ENCODE measurements at regions not wholly inside any gene's neighbourhood (a gene's known extent, or its start where the extent isn't known, plus 50 kb on each side); places are given as distances from the start of the nearest gene placed in this dataset.
"Not testable (repeated sequence)": the region's sequence is repeated elsewhere in the genome, so short reads cannot be mapped to it uniquely, and the experiment has no call there.

GRCh38 chr17:54404259-54404658 is 496.4 kb upstream of the TOM1L1 start:
- DNase-seq (ENCODE audit: low read depth, low spot score) = no peak
- in situ Hi-C loops (cut with HindIII; ENCODE audit: low pct_unique_long_range_greater_than_20kb, low sequenced_read_pairs) = no loop called here

GRCh38 chr17:54405826-54406225 is 494.8 kb upstream of the TOM1L1 start:
- in situ Hi-C loops (cut with HindIII; ENCODE audit: low pct_unique_long_range_greater_than_20kb, low sequenced_read_pairs) = no loop called here
- no peak for DNase-seq (ENCODE audit: low read depth, low spot score)

DNA sequence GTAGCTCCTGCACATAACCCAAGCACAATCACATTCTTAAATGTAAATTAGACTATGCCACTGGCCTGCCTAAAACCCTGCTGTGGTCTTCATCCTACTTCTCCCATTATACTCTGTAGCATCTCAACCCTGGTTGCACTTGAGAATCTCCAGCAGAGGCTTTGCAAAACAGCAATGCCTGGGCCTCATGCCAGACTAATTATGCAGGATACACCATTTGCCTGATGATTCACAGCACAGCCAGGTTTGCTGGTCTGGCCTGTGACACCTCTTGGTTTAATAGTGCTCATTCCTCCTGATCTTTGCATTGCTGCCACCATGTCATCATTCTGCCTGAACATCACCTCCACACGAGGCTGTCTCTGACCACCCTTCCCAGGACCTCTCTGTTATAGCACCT is 491.9 kb upstream of the TOM1L1 start:
- in situ Hi-C loops (cut with HindIII; ENCODE audit: low pct_unique_long_range_greater_than_20kb, low sequenced_read_pairs) = no loop called here
- no peak for DNase-seq (ENCODE audit: low read depth, low spot score)

DNA sequence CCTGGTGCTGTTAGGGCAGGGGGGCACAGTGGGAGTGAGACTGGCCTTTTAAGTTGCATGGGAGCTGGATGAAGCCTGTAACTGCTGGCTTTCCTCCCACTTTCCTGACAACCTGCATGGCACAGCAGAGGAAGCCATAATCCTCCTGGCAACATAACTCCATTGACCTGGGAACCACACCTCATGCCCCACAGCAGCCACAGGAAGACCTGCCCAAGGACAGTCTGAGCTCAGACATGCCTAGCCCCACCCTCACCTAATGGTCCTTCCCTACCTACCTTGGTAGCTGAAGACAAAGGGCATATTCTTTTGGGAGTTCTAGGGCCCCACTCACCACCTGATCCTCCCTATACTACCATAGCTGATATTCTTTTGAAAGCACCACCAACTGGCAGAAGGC is 482.2 kb upstream of the TOM1L1 start:
- DNase-seq (ENCODE audit: low read depth, low spot score) = no peak
- in situ Hi-C loops (cut with HindIII; ENCODE audit: low pct_unique_long_range_greater_than_20kb, low sequenced_read_pairs) = no loop called here

- in situ Hi-C loops (cut with HindIII; ENCODE audit: low pct_unique_long_range_greater_than_20kb, low sequenced_read_pairs) = no loop called here
- no peak for DNase-seq (ENCODE audit: low read depth, low spot score)
These were observed 475.0 kb upstream of the TOM1L1 start for GRCh38 chr17:54425671-54426070.

GRCh38 chr17:54426296-54426886 is 474.3 kb upstream of the TOM1L1 start:
- in situ Hi-C loops (cut with HindIII; ENCODE audit: low pct_unique_long_range_greater_than_20kb, low sequenced_read_pairs) = no loop called here
- peak; percentile 53 for DNase-seq (ENCODE audit: low read depth, low spot score)

DNA sequence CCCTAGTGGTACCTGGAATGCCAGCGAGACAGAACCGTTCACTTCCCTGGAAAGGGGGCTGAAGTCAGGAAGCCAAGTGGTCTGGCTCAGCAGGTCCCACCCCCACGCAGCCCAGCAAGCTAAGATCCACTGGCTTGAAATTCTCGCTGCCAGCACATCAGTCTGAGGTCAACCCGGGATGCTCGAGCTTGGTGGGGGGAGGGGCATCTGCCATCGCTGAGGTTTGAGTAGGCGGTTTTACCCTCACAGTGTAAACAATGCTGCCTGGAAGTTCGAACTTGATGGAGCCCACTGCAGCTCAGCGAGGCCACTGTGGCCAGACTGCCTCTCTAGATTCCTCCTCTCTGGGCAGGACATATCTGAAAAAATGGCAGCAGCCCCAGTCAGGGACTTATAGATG is 464.7 kb upstream of the TOM1L1 start:
- in situ Hi-C loops (cut with HindIII; ENCODE audit: low pct_unique_long_range_greater_than_20kb, low sequenced_read_pairs) = no loop called here
- no peak for DNase-seq (ENCODE audit: low read depth, low spot score)

DNA sequence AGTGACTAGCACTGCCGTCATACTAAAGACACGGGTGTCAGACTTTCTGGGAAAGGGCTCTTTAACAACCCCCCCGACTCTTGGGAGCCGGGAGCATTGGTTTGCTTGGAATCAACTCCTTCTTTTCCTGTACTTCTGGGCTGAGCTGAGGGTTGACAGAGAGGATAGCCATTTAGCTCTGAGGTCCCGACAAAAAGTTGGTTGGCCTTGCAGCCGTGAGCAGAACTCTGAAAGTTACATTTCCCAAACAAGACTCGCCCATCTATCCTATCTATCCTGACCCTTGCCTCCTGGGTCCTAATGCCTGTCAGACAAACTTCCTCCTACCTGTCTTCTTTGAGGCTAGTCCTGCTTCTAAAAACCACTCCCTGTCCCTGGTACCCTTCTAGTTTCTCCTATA is 460.8 kb upstream of the TOM1L1 start:
- DNase-seq (ENCODE audit: low read depth, low spot score) = no peak
- in situ Hi-C loops (cut with HindIII; ENCODE audit: low pct_unique_long_range_greater_than_20kb, low sequenced_read_pairs) = no loop called here

DNA sequence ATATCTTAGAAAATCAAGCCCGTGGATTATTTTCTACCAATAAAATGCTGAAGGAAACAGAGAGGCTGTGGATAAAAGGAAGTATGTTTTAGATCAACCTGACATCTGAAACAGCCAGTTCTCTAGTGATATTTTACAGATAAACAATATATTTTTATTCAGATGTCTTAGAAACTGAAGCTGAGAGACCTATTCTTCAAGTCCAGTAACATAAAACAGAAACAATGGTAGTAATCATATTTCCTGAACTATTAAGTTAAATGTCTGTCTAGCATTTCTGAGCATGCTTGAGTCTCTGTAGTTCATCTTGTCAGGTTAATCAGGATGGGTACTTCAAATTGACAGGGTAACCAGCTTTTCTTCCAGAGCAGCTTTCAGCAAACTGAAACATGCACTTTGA is 449.6 kb upstream of the TOM1L1 start:
- no peak for DNase-seq (ENCODE audit: low read depth, low spot score)
- in situ Hi-C loops (cut with HindIII; ENCODE audit: low pct_unique_long_range_greater_than_20kb, low sequenced_read_pairs) = no loop called here

DNA sequence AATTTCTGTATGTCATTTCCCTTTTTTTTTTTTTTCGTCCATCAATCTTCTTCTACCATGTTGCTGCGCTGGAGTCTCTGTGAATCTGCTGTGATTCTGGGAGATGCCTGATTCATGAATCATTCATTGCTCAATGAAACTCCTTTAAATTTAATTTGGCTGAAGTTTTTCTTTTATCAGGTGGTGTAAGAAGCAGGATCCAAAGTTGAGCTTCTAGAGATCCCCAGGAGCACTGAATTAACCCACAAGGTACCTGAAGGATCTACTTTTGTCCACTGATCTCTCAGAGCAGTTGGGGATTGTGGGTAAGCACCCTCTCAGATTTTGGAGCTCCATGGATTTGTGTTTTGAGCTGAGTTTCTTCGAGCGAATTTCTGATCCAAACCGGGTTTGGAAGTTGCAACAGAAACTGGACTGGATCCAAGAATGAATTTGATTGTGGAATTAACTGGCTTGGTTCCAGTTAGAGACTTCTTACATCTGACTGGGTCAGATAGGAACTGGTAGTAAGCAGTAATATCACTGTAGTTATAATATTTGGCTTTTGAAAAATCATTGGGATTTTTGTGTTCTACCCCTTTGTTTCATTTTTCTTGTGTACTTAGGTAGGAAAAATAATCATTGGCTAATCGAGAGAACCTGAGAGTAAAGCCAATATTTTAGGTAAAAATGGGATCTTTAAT is 447.8 kb upstream of the TOM1L1 start:
- in situ Hi-C loops (cut with HindIII; ENCODE audit: low pct_unique_long_range_greater_than_20kb, low sequenced_read_pairs) = no loop called here
- no peak for DNase-seq (ENCODE audit: low read depth, low spot score)

- DNase-seq (ENCODE audit: low read depth, low spot score) = no peak
- in situ Hi-C loops (cut with HindIII; ENCODE audit: low pct_unique_long_range_greater_than_20kb, low sequenced_read_pairs) = no loop called here
These were observed 445.3 kb upstream of the TOM1L1 start for GRCh38 chr17:54455251-54455868.

DNA sequence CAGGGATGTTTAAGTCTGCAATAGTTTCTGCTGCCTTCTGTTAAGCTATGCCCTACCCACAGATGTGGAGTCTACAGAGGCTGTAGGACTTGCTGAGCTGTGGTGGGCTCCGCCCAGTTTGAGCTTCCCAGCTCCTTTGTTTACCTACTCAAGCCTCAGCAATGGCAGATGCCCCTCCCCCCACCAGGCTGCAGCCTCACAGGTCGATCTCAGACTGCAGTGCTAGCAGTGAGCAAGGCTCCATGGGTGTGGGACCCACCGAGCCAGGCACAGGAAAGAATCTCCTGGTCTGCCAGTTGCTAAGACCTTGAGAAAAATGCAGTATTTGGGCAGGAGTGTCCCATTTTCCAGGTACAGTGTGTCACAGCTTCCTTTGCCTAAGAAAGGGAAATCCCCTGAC is 435.2 kb upstream of the TOM1L1 start:
- in situ Hi-C loops (cut with HindIII; ENCODE audit: low pct_unique_long_range_greater_than_20kb, low sequenced_read_pairs); DNase-seq (ENCODE audit: low read depth, low spot score): not testable (repeated sequence)

DNA sequence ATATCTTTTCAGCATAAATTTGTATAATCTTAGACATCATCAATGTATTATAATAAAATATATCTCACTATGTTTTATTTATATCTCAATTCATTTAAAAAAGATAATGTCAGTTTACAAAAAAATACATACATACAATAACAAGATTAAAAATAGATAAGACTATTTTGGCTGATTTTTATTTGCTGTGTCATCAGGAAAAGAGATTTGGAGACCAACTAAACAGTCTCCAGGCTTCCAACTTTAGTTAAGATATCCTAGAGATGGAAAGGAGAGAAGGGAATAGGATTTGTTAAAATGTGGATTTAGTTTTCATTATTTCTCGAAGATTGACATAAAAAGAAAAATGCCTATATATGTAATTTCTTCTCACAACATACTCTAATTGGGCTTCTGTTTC is 433.8 kb upstream of the TOM1L1 start:
- in situ Hi-C loops (cut with HindIII; ENCODE audit: low pct_unique_long_range_greater_than_20kb, low sequenced_read_pairs) = no loop called here
- no peak for DNase-seq (ENCODE audit: low read depth, low spot score)

DNA sequence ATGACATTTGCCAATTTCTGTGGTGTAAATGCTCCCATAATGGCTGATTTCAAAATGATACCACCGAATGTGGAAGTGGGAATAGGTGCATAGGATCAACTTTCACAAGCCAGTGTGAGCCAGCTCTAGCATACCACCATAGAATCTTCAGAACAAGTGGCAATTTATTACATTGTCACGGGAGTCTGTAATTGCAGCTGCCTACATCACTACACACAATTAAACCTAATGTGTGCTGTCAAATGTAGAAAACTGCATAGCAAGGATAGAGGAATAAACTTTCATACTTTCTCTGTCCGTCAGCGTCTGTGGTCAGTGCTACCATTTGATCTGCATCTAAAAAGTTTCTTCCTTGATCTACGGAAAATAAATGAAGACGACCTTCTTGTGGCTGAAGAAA is 417.8 kb upstream of the TOM1L1 start:
- in situ Hi-C loops (cut with HindIII; ENCODE audit: low pct_unique_long_range_greater_than_20kb, low sequenced_read_pairs) = no loop called here

GRCh38 chr17:54493691-54494090 is 407.0 kb upstream of the TOM1L1 start:
- in situ Hi-C loops (cut with HindIII; ENCODE audit: low pct_unique_long_range_greater_than_20kb, low sequenced_read_pairs) = no loop called here
- no peak for DNase-seq (ENCODE audit: low read depth, low spot score)

More for the DNA sequence above, 417.8 kb upstream of the TOM1L1 start:
- no peak for DNase-seq (ENCODE audit: low read depth, low spot score)

DNA sequence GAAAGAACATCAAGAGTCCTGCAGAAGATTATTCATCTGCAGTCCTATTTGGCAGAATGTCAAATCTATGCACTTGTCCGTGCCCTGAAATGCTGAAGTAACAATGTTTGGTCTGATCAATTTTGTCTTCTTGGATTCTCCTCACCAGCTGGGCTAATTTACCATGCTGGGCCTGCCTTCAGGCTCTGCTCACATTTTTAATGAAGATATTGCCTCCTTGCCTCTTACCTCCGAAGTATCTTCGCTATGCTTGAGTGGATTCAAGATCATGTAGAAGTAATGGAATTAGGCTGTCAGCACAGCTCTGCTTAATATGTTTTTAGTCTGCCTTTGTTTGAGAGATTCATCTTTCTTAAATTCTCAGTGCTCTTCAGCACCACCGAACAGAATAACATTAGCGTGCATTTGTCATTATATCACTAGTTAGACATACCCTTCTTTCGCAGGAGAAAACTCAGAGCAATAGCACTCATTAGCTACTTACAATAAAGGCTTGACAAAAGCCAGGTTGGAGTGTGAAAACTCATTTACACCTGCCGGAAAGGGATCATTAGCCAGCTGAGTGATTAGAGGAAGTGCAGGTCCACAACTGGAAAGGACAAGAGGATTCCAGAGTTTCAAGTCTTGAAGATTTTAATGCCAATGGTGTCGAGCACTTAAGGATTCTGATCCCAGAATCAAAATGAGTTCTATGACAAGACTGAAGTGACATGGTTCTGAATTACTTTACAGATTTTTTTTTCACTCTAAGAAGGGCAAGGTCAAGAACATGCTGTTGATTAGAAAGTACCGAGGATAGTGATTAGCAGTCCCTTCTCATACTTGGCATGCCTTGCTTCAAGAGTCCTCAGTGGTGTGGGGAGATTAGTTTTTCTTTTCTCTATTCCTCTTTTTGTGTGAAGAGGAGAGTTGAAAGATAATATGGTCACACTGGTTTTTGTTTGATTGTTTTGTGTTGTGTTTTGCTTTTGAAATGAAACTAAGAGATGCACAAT is 405.6 kb upstream of the TOM1L1 start:
- DNase-seq (ENCODE audit: low read depth, low spot score) = no peak
- in situ Hi-C loops (cut with HindIII; ENCODE audit: low pct_unique_long_range_greater_than_20kb, low sequenced_read_pairs) = no loop called here

- DNase-seq (ENCODE audit: low read depth, low spot score) = no peak
- in situ Hi-C loops (cut with HindIII; ENCODE audit: low pct_unique_long_range_greater_than_20kb, low sequenced_read_pairs) = no loop called here
These were observed 395.2 kb upstream of the TOM1L1 start for GRCh38 chr17:54505404-54505803.

DNA sequence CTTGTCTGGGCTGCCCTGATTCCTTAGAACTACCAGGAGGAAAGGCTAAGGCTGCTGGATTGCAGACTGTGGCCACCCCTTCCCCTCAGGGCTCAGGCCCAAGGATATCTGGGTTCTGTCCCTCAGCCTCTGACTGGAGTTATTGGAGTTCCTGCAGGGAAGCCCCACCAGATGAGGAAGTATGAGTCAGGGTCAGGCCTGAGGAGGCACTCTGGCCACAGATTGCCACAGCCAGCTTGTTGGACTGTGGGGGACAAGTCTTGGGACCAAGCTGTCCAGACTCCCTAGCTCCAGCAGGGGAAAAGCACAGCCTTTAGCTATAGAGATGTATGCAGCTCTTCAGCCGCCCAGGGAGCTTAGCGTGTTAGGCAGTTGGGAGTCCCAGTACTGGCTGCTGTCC is 381.9 kb upstream of the TOM1L1 start:
- no peak for DNase-seq (ENCODE audit: low read depth, low spot score)
- in situ Hi-C loops (cut with HindIII; ENCODE audit: low pct_unique_long_range_greater_than_20kb, low sequenced_read_pairs) = no loop called here
